HEK293T (cell line): ENCODE measurements at regions not wholly inside any gene's neighbourhood (a gene's known extent, or its start where the extent isn't known, plus 50 kb on each side); places are given as distances from the start of the nearest gene placed in this dataset.

Experiments
- ARNT ChIP-seq: fragments of 450-650 bp; IDR thresholded peaks from 2 replicates; pipeline ENCODE4 v1.6.1; 2017; ENCODE audit warnings: mild to moderate bottlenecking
- BHLHE40 ChIP-seq: fragments of 450-650 bp; IDR thresholded peaks from 2 replicates; pipeline ENCODE4 v1.6.1; 2016; ENCODE audit warnings: mild to moderate bottlenecking, moderate library complexity, borderline replicate concordance
- CTBP1 ChIP-seq: fragments of 450-650 bp; IDR thresholded peaks from 2 replicates; pipeline ENCODE4 v1.6.1; 2016; ENCODE audit warnings: borderline replicate concordance
- ELF4 ChIP-seq: fragments of 450-650 bp; IDR thresholded peaks from 2 replicates; pipeline ENCODE4 v1.6.1; 2017; ENCODE audit warnings: antibody characterized with exemption
- FOXA1 ChIP-seq: fragments of 450-650 bp; IDR thresholded peaks from 2 replicates; pipeline ENCODE4 v1.6.1; 2016; ENCODE audit warnings: mild to moderate bottlenecking
- FOXK2 ChIP-seq: fragments of 450-650 bp; IDR thresholded peaks from 2 replicates; pipeline ENCODE4 v1.6.1; 2016; ENCODE audit warnings: mild to moderate bottlenecking
- HDGF ChIP-seq: fragments of 450-650 bp; IDR thresholded peaks from 2 replicates; pipeline ENCODE4 v1.6.1; 2017; ENCODE audit warnings: antibody characterized with exemption, borderline replicate concordance
- LEF1 ChIP-seq: fragments of 450-650 bp; IDR thresholded peaks from 2 replicates; pipeline ENCODE4 v1.6.1; 2017; ENCODE audit warnings: mild to moderate bottlenecking, borderline replicate concordance
- NFRKB ChIP-seq: fragments of 450-650 bp; IDR thresholded peaks from 2 replicates; pipeline ENCODE4 v1.6.1; 2016; ENCODE audit warnings: mild to moderate bottlenecking, moderate library complexity
- PKNOX1 ChIP-seq: fragments of 450-650 bp; IDR thresholded peaks from 2 replicates; pipeline ENCODE4 v1.6.1; 2016
- SP1 ChIP-seq: fragments of 450-650 bp; IDR thresholded peaks from 2 replicates; pipeline ENCODE4 v1.6.1; 2017
- SUZ12 ChIP-seq: fragments of 450-650 bp; IDR thresholded peaks from 2 replicates; pipeline ENCODE4 v1.6.1; 2016; ENCODE audit warnings: mild to moderate bottlenecking
- ZNF384 ChIP-seq: fragments of 450-650 bp; IDR thresholded peaks from 2 replicates; pipeline ENCODE4 v1.6.1; 2016

- TF ChIP-seq SUZ12 (no peak), FOXA1 (no peak), ARNT (no peak), ZNF384 (no peak), NFRKB (no peak), ELF4 (no peak), CTBP1 (no peak), LEF1 (no peak), SP1 (no peak), BHLHE40 (no peak), FOXK2 (no peak), PKNOX1 (no peak), HDGF (no peak)
These were observed 253.5 kb downstream of the BAMBI start for GRCh38 chr10:28930514-28931495.
